NCI-H526 (cell line): ENCODE measurements at regions not wholly inside any gene's neighbourhood (a gene's known extent, or its start where the extent isn't known, plus 50 kb on each side); places are given as distances from the start of the nearest gene placed in this dataset.

Experiments
- DNase-seq, 2 experiments: peaks; one replicate each; lab custom pipeline; 2025; lab: John Stamatoyannopoulos, UW

DNA sequence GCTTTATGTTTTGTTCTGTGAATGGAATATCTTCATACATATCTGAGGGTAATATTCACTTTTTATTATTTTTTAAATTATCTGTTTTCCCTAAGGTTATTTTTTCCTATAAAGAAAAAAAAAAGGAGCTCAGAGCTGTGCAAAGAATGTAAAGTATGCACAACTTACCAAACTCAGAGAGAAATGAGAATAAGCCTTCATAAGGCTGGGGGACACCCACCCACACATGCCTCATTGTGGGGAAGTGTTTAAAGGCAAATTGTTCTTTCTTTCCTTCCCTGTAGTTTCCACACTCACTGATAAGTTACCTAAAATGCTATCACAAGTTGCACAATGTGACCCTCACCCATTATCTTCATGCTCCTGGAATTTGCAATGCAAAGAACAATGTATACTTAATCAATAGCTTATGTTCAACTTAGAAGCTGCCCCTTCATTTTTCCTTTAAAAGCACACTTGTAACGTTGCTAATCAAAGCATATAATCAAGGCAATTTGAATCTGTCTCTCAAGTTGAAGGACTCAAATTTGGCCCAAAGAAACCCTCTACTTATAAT, 108.1 kb downstream of the GNAT3 start:
- DNase-seq: peak in 1 of 2 experiments; percentile 6

DNA sequence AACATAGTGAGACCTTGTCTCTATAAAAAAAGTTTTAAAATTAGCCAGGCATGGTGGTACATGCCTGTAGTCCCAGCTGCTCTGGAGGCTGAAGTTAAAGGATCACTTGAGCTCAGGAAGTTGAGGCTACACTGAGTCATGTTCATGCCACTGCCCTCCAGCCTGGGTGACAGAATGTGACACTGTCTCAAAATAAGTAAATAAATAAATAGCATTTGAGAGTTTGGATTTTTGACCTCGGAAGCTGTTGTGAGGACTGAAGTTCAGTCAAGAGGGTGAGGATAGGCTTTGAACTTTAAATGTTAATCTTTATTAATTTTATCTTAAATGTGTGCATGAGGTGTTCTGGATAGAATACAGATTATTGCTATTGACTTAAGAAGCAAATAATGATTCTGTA, 110.2 kb downstream of the GNAT3 start:
- DNase-seq: no peak

DNA sequence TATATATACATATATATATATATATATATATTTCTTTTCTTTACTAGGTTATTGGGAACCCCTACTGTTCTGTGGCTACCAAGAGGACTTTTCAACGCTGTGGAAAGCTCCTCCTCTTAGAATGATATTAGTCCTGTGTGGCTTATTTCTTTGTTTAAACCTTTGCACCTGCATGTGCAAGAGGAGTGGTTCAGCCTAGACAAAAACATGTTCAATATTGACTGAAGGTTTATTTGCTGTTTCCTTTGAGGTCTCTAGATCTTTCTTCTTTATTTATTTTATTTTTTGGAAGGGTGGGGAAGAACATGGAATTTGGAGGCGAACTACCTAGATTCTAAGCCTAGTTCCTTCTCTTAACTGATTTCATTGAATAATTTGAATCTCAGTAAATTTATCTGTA, 118.1 kb downstream of the GNAT3 start:
- no peak for DNase-seq

- DNase-seq: peak; percentile 41 to 71
Measured at GRCh38 chr7:80392229-80393169, 119.4 kb downstream of the GNAT3 start.

DNA sequence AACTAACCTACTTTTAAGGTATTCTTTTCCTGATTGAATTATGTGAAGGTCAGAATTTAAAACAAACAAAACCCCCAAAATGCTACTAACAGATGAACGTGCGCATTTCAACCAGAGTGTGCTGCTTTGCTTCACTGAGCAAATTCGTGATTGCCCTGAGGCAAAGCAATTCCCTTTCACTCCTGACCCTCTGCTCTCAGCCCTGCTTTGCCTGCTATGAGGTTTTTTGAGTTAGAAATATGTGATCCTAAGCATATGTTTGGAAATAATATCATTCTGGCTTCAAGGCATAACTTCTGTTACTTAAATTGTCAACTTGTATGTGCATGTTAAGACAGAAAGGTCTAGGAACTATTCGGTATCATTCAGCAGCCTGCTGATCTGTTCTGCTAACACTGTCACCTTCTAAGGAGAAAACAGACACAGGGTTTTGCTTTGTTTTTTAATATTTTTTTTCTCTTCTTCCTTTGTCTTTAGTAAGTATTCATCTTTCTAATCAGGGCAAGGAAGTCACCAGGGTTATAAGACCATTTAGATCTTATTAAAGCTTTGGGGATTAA, 124.2 kb downstream of the GNAT3 start:
- peak in 1 of 2 experiments; percentile 17 for DNase-seq

GRCh38 chr7:80386686-80387085, 125.2 kb downstream of the GNAT3 start:
- DNase-seq: no peak

DNA sequence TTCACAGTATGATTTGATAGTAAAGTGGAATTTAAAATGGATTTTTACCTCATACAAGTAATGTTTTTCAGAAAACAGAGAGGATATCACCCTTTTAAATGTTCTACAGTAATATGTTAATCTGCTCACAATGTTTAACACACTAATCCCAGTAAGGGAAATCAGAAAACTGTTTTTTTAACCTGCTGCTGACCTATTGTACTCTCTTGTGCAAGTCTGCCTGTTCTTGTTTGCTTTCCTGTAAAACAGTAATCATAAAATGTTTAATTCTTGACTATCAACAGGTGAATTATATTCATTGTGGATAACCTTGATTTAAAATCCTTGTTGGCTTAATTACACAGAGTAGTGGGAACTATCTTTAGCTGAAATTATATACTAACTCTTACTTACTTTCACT, 126.4 kb downstream of the GNAT3 start:
- DNase-seq: no peak

DNA sequence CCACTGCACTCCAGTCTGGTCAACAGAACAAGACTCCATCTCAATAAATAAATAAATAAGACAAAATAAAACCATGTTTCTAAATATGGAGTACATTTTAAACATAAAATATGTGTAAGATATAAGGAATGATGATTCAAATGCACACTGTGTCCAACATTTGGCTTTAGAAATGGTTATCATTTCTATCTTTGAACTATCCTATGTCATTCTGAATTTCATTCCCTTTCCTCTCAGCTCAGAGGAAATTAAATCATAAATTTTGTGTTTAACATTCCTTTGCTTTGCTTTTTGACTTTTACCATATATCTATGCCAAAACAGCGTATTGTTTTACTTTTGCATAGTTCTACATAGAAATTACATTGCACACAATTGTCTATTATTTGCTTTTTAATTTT, 130.9 kb downstream of the GNAT3 start:
- DNase-seq: no peak

- no peak for DNase-seq
Measured at GRCh38 chr7:80379034-80379982, 132.6 kb downstream of the GNAT3 start.

DNA sequence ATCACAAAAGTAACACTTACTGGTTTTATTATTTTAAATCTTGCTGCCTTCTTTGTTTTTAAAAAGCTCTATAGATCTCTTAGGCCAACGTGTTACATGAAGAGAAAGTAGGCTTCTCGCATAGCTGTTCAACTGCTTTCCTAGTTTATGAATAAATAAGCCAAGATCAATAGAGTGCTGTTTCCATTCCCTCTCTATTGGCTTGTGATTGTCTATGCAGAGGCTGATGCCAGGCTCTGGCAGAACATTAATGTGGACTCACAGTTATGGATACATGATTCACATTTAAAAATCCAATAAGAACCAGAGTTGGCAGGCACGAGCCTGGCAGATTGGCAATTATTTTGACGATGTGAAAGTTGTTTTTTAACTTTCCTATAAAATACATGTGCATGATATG, 137.5 kb downstream of the GNAT3 start:
- no peak for DNase-seq

- peak in 1 of 2 experiments; percentile 19 for DNase-seq
Measured at GRCh38 chr7:80373429-80374032, 138.3 kb downstream of the GNAT3 start.

DNA sequence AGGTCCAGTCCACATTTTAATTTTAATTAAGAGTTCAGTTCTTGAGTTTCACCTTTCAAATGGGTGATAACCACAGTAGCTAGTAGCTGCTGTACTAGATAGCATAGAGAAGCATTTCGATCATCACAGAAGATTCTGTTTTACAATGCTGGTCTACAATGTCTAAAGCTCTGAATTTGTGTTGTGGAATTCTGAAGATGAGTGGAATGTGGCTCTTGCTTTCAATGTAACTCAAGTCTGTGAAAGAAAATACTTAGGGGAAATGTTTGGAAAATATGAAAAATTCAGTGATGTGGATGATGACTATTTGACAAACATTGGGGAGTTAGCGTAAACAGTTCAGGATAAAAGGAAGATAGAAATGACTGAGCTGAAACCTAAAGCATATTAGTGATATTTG, 139.4 kb downstream of the GNAT3 start:
- DNase-seq: no peak

- no peak for DNase-seq
Measured at GRCh38 chr7:80370587-80370986, 141.3 kb downstream of the GNAT3 start.

GRCh38 chr7:80369321-80369720, 142.5 kb downstream of the GNAT3 start:
- DNase-seq: no peak

DNA sequence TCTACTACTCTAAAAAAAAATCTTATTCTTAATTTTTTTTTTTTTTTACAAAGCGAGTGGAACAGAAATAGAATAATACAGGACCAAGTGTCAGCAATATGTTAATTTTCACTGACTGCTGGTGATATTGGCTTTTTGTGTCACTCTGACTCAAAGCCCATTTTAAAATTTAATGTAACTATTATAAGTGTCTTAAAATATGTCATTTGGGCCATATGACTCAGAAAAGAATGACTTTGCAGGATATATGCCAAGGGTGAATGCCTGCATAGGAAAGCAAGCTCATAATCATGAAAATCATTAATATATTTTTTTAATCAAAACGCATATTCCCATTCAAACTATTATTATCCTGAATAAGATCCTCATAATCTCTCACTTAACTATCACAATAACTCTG, 149.2 kb downstream of the GNAT3 start:
- DNase-seq: no peak

DNA sequence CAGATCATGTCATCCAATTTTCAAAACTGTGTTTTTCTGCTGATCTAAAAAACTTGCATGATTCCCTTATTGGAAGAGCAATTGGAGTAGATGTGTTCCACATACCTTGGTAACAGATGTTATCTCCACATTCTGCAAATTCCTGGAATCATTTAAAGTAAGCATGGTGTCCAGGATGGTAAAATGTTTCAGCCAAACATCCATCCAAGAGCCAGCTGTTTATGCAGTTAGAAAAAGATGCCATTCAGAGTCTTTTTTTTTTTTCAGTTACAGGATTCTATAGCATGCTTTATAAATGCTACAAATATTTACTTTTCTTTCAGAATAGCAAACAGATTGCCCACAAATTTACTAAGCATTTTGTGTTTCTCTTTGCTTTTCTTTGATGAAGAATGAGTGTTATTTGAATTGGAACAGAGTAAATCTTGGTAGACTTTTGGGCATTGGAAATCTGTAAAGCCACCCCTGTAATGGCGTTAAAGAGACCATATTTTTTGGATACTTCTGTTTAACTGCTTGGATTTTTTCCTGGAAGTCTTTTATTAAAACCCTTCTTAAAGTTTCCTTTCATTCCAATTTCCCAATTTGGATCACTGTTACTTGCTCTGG, 149.8 kb downstream of the GNAT3 start:
- DNase-seq: no peak

DNA sequence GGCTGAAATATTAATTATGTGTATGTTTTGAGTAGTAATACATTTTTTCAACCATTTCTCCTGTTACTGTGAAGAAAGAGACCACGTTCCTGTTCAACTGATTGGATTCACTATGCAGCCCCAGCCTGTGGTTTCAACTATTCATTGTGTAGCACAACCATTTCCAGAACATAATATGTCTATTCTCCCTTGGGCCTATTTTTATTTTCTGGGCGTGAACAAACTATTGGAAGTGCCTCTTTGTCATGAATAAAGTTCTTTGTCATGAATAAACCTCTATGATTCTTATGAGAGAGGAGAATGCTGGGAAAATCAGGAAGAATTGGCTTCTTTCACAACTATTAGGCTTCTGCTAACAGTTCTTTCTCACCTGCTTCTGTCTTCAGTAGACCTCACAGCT, 152.4 kb downstream of the GNAT3 start:
- DNase-seq: no peak

GRCh38 chr7:80359029-80359428, 152.8 kb downstream of the GNAT3 start:
- DNase-seq: no peak

DNA sequence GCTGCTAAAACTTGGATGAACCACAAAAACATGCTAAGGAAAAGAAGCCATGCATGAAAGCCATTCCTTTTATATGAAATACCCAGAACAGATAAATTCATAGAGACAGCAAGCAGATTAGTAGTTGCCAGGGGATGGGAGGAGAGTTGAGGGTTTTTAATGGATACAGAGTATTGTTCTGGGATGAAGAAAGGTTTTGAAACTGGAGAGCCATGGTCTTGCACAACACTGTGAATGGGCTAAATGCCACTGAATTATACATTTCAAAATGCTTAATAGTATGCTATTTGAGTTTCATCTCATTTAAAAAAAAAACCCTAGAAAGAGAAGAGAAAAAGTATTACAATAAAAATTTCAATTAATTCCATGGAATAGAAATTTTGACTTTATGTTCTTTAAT, 154.3 kb downstream of the GNAT3 start:
- no peak for DNase-seq

- no peak for DNase-seq
Measured at GRCh38 chr7:80350430-80350829, 161.4 kb downstream of the GNAT3 start.

DNA sequence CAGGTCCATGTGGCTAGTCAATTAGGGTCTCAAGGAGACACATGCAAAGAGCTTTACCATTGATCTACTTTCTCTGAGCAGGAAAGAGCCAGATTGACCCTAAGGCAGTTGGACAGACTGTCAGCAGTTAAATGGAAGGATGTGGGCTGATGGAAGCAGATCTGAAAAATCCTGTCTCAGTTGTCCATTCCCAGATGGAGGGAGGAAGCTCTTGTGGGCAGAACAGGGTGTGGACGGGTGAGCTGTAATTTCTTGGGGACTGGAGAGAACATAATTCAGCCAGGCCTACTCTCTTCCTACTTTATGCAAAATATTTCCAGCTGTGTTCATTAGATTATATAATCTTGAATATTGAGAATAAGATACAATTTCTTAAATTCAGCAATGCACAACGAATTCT, 163.6 kb downstream of the GNAT3 start:
- no peak for DNase-seq
